H9 (cell line): ENCODE measurements at regions not wholly inside any gene's neighbourhood (a gene's known extent, or its start where the extent isn't known, plus 50 kb on each side); places are given as distances from the start of the nearest gene placed in this dataset.

Source experiments
- DNase-seq: peaks from one replicate; pipeline ENCODE4 v3.0.0-alpha.2; 2017
- H2AFZ ChIP-seq: one replicate; pipeline ENCODE4 v1.6.1; 2013; ENCODE audit warnings: mild to moderate bottlenecking, low read length, control low read depth, moderate library complexity
- H2AK5ac ChIP-seq: 2 replicates; pipeline ENCODE4 v1.6.1; 2013; ENCODE audit warnings: low read length, control low read depth, mixed read lengths; ENCODE audit not compliant: insufficient read length
- H2BK120ac ChIP-seq: one replicate; pipeline ENCODE4 v1.6.1; 2013; ENCODE audit warnings: low read depth, mild to moderate bottlenecking, low read length, control low read depth, inconsistent platforms; ENCODE audit not compliant: poor library complexity, severe bottlenecking
- H2BK12ac ChIP-seq: 2 replicates; pipeline ENCODE4 v1.6.1; 2013; ENCODE audit warnings: low read length, control low read depth, mixed read lengths, low read depth; ENCODE audit not compliant: insufficient read length
- H2BK15ac ChIP-seq: 2 replicates; pipeline ENCODE4 v1.6.1; 2013; ENCODE audit warnings: low read depth, low read length, control low read depth
- H2BK20ac ChIP-seq: one replicate; pipeline ENCODE4 v1.6.1; 2013; ENCODE audit warnings: low read depth, mild to moderate bottlenecking, low read length, control low read depth, inconsistent platforms; ENCODE audit not compliant: poor library complexity, severe bottlenecking
- H2BK5ac ChIP-seq: 2 replicates; pipeline ENCODE4 v1.6.1; 2013; ENCODE audit warnings: low read length, control low read depth, mixed read lengths; ENCODE audit not compliant: insufficient read length
- H3K14ac ChIP-seq: 2 replicates; pipeline ENCODE4 v1.6.1; 2013; ENCODE audit warnings: low read length, control low read depth; ENCODE audit not compliant: insufficient read depth
- H3K18ac ChIP-seq: 2 replicates; pipeline ENCODE4 v1.6.1; 2013; ENCODE audit warnings: low read depth, mild to moderate bottlenecking, mixed read lengths, low read length, control low read depth; ENCODE audit not compliant: insufficient read length
- H3K23ac ChIP-seq: 2 replicates; pipeline ENCODE4 v1.6.1; 2013; ENCODE audit warnings: low read length, control low read depth, mixed read lengths, low read depth; ENCODE audit not compliant: insufficient read length
- H3K23me2 ChIP-seq: 2 replicates; pipeline ENCODE4 v1.6.1; 2013; ENCODE audit warnings: low read depth, mild to moderate bottlenecking, mixed read lengths, low read length, control low read depth; ENCODE audit not compliant: insufficient read length, poor library complexity, severe bottlenecking
- H3K27ac ChIP-seq: 2 replicates; pipeline ENCODE4 v1.5.1; 2013; ENCODE audit warnings: low read length, control low read depth, mixed read lengths, low read depth; ENCODE audit not compliant: insufficient read length
- H3K27me3 ChIP-seq: 2 replicates; pipeline ENCODE4 v1.6.1; 2013; ENCODE audit warnings: low read length, control low read depth, inconsistent platforms; ENCODE audit not compliant: insufficient read depth
- H3K4ac ChIP-seq: 2 replicates; pipeline ENCODE4 v1.6.1; 2013; ENCODE audit warnings: low read depth, mild to moderate bottlenecking, control low read depth, inconsistent platforms, low read length, moderate library complexity
- H3K4me1 ChIP-seq: 2 replicates; pipeline ENCODE4 v1.6.1; 2013; ENCODE audit warnings: low read length, control low read depth, inconsistent platforms; ENCODE audit not compliant: insufficient read depth
- H3K4me2 ChIP-seq: 2 replicates; pipeline ENCODE4 v1.6.1; 2013; ENCODE audit warnings: low read length, control low read depth, mixed read lengths; ENCODE audit not compliant: insufficient read length, insufficient read depth
- H3K56ac ChIP-seq: 2 replicates; pipeline ENCODE4 v1.6.1; 2013; ENCODE audit warnings: low read depth, mild to moderate bottlenecking, mixed read lengths, low read length, control low read depth; ENCODE audit not compliant: insufficient read length
- H3K79me1 ChIP-seq: 2 replicates; pipeline ENCODE4 v1.6.1; 2013; ENCODE audit warnings: low read depth, mild to moderate bottlenecking, moderate library complexity, low read length, control low read depth, inconsistent platforms; ENCODE audit not compliant: insufficient read depth, poor library complexity, severe bottlenecking
- H3K79me2 ChIP-seq: 2 replicates; pipeline ENCODE4 v1.6.1; 2013; ENCODE audit warnings: low read length, control low read depth, inconsistent platforms; ENCODE audit not compliant: insufficient read depth
- H3K9ac ChIP-seq: 2 replicates; pipeline ENCODE4 v1.6.1; 2013; ENCODE audit warnings: low read length, control low read depth, mixed read lengths; ENCODE audit not compliant: insufficient read length; ENCODE audit errors: extremely low read depth
- H3K9me3 ChIP-seq: one replicate; pipeline ENCODE4 v1.6.1; 2013; ENCODE audit warnings: low read depth, low read length, inconsistent platforms; ENCODE audit not compliant: control insufficient read depth
- H3T11ph ChIP-seq: one replicate; pipeline ENCODE4 v1.6.1; 2013; ENCODE audit warnings: mild to moderate bottlenecking, low read length, control low read depth, inconsistent platforms
- H4K20me1 ChIP-seq: one replicate; pipeline ENCODE4 v1.6.1; 2013; ENCODE audit not compliant: control insufficient read depth, insufficient read length, insufficient read depth
- H4K5ac ChIP-seq: 2 replicates; pipeline ENCODE4 v1.6.1; 2013; ENCODE audit warnings: low read depth, mild to moderate bottlenecking, mixed read lengths, low read length, control low read depth; ENCODE audit not compliant: insufficient read length
- H4K8ac ChIP-seq: replicated peaks from 2 replicates; pipeline ENCODE4 v1.6.1; 2013; ENCODE audit warnings: low read length, control low read depth, mixed read lengths, low read depth; ENCODE audit not compliant: insufficient read length
- H4K91ac ChIP-seq: 2 replicates; pipeline ENCODE4 v1.6.1; 2013; ENCODE audit warnings: low read depth, mild to moderate bottlenecking, moderate library complexity, mixed read lengths, low read length, control low read depth; ENCODE audit not compliant: insufficient read length
- H3K27ac Mint-ChIP-seq, 3 experiments: 2 replicates in 2 of 3; 3 replicates in 1 of 3; pipeline ENCODE4 v1.8.0; 2020 to 2021; ENCODE audit warnings: mixed read lengths in 3 of 3, mild to moderate bottlenecking in 1 of 3, moderate library complexity in 1 of 3
- H3K27me3 Mint-ChIP-seq: 2 replicates; pipeline ENCODE4 v1.8.0; 2021; ENCODE audit warnings: low read depth, mild to moderate bottlenecking, moderate library complexity, mixed read lengths
- H3K36me3 Mint-ChIP-seq, 3 experiments: 2 replicates in 2 of 3; 3 replicates in 1 of 3; pipeline ENCODE4 v1.8.0; 2020 to 2021; ENCODE audit warnings: low read depth in 3 of 3, mixed read lengths in 3 of 3; ENCODE audit not compliant: insufficient read depth in 1 of 3
- H3K4me1 Mint-ChIP-seq, 2 experiments: 2 replicates each; pipeline ENCODE4 v1.8.0; 2020; ENCODE audit warnings: mixed read lengths in 2 of 2
- H3K4me3 Mint-ChIP-seq, 2 experiments: 2 replicates in 1 of 2; 3 replicates in 1 of 2; pipeline ENCODE4 v1.8.0; 2020 to 2021; ENCODE audit warnings: mild to moderate bottlenecking in 2 of 2, mixed read lengths in 2 of 2, moderate library complexity in 1 of 2
- H3K9me3 Mint-ChIP-seq, 2 experiments: 2 replicates in 1 of 2; 3 replicates in 1 of 2; pipeline ENCODE4 v1.8.0; 2020; ENCODE audit warnings: mild to moderate bottlenecking in 2 of 2, mixed read lengths in 2 of 2, moderate library complexity in 1 of 2
- TF ChIP-seq, protein P1 (sequence below): fragments of 200-600 bp; sonication (generic); conservative IDR thresholded peaks from 3 replicates; pipeline ENCODE4 v1.8.0; 2021; ENCODE audit warnings: antibody characterized with exemption, mild to moderate bottlenecking

DNA sequence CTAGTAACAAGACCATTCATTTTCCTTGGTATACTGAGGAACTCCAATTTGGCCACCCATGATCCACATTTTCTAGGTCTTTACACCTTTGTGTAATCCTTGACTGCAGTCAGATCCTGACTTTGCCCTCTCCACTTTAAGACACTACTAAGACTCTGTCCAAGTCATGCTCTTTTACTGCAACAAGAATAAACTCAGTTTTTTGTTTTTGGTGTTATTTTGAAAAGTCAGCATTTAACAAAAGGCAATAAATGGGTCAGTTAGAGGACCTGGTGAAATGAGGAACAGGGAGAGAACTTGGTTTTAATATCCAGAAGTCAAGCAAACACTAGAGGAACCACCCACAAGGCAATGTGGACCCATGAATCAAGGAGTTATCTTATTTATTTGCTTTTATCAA is 252.2 kb upstream of the RBBP8 start:
- no peaks in the 10 kb centered on the region for H3K79me1 ChIP-seq
- H3K14ac ChIP-seq: no peak overlapping the region
- Mint-ChIP-seq H3K36me3 (no peaks in the 10 kb centered on the region; a peak in 1 of 7 replicates), H3K4me1 (peaks cover 0 to 3% of the 10 kb centered on the region in 2 experiments; a peak in 1 of 4 replicates), H3K9me3 (no peaks in the 10 kb centered on the region; a peak in 2 of 5 replicates), H3K27me3 (peaks cover 5% of the 10 kb centered on the region), H3K4me3 (no peak overlapping the region), H3K27ac (no peak overlapping the region)
- no peaks in the 10 kb centered on the region for H3K4me1 ChIP-seq
- no peak for DNase-seq
- H3K23me2 ChIP-seq: no peaks in the 10 kb centered on the region
- H2AFZ ChIP-seq: no peak overlapping the region
- H3T11ph ChIP-seq: no peak overlapping the region
- no peak overlapping the region for H4K5ac ChIP-seq
- no peak overlapping the region for H2BK120ac ChIP-seq
- no peak overlapping the region for H4K8ac ChIP-seq
- H3K23ac ChIP-seq: no peak overlapping the region
- no peaks in the 10 kb centered on the region for H3K9me3 ChIP-seq
- H3K4ac ChIP-seq: no peak overlapping the region
- no peak overlapping the region for H3K18ac ChIP-seq
- H2AK5ac ChIP-seq: no peak overlapping the region
- H3K9ac ChIP-seq: no peak overlapping the region
- H2BK12ac ChIP-seq: no peak overlapping the region
- H2BK5ac ChIP-seq: no peak overlapping the region
- H4K20me1 ChIP-seq: no peaks in the 10 kb centered on the region
- TF ChIP-seq, protein P1, sequence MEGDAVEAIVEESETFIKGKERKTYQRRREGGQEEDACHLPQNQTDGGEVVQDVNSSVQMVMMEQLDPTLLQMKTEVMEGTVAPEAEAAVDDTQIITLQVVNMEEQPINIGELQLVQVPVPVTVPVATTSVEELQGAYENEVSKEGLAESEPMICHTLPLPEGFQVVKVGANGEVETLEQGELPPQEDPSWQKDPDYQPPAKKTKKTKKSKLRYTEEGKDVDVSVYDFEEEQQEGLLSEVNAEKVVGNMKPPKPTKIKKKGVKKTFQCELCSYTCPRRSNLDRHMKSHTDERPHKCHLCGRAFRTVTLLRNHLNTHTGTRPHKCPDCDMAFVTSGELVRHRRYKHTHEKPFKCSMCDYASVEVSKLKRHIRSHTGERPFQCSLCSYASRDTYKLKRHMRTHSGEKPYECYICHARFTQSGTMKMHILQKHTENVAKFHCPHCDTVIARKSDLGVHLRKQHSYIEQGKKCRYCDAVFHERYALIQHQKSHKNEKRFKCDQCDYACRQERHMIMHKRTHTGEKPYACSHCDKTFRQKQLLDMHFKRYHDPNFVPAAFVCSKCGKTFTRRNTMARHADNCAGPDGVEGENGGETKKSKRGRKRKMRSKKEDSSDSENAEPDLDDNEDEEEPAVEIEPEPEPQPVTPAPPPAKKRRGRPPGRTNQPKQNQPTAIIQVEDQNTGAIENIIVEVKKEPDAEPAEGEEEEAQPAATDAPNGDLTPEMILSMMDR: no peak
- H2BK20ac ChIP-seq: no peak overlapping the region
- H3K4me2 ChIP-seq: no peak overlapping the region
- H3K27me3 ChIP-seq: no peaks in the 10 kb centered on the region; the same call in 1 of the 2 replicates
- no peak overlapping the region for H4K91ac ChIP-seq
- no peak overlapping the region for H2BK15ac ChIP-seq
- H3K79me2 ChIP-seq: no peaks in the 10 kb centered on the region
- H3K56ac ChIP-seq: no peak overlapping the region
- no peak overlapping the region for H3K27ac ChIP-seq
